Gastrocnemius medialis (tissue), 4 donors: ENCODE measurements at regions not wholly inside any gene's neighbourhood (a gene's known extent, or its start where the extent isn't known, plus 50 kb on each side); places are given as distances from the start of the nearest gene placed in this dataset.

Experiments
- ATAC-seq, 2 donors: fragments of 150-250 bp; one replicate each; pipeline ENCODE4 v1.9.1; 2016
- DNase-seq, 2 donors: peaks; one replicate each; pipeline ENCODE4 v3.0.0-alpha.2; 2019
- H3K27ac ChIP-seq, 4 donors: fragments of 200-600 bp; sonication (generic); 1 replicate in 1 of 4; 2 replicates in 3 of 4; pipeline ENCODE4 v1.5.1; 2016 to 2018; ENCODE audit warnings: mild to moderate bottlenecking in 2 of 4, moderate library complexity in 1 of 4
- H3K27me3 ChIP-seq, 3 donors: fragments of 200-600 bp; sonication (generic) in 2 of 3; 1 replicate in 1 of 3; 2 replicates in 2 of 3; pipeline versions ENCODE4 v1.5.1 to v1.6.0; 2016 to 2019; ENCODE audit warnings: mild to moderate bottlenecking in 1 of 3, moderate library complexity in 1 of 3
- H3K36me3 ChIP-seq, 2 donors: fragments of 200-600 bp; sonication (generic) in 1 of 2; one replicate each; pipeline ENCODE4 v1.5.1; 2017 to 2018
- H3K4me1 ChIP-seq, 2 donors: fragments of 200-600 bp; sonication (generic) in 1 of 2; one replicate each; pipeline ENCODE4 v1.5.1; 2016 to 2017; ENCODE audit warnings: mild to moderate bottlenecking in 2 of 2
- H3K4me3 ChIP-seq, 4 donors: fragments of 200-600 bp; sonication (generic) in 3 of 4; 1 replicate in 1 of 4; 2 replicates in 3 of 4; pipeline ENCODE4 v1.5.1; 2016 to 2019; ENCODE audit warnings: mild to moderate bottlenecking in 2 of 4
- H3K9me3 ChIP-seq, 3 donors: fragments of 200-600 bp; sonication (generic) in 2 of 3; 1 replicate in 1 of 3; 2 replicates in 2 of 3; pipeline ENCODE4 v1.5.1; 2016 to 2019
- POLR2A ChIP-seq, 2 donors: fragments of 450-650 bp; IDR thresholded peaks; one replicate each; pipeline ENCODE4 v1.6.1; 2017; ENCODE audit warnings: antibody characterized with exemption in 2 of 2, mild to moderate bottlenecking in 2 of 2, moderate library complexity in 2 of 2
- in situ Hi-C, 4 donors: fragments of 200-750 bp; cut with MboI; loops; one replicate each; pipeline versions ENCODE4 v1.15.0 to v1.8.0; 2017; ENCODE audit warnings: low sequenced_read_pairs in 4 of 4
- intact Hi-C: fragments of 100-400 bp; cut with DNase I; formaldehyde crosslinking; loops from one replicate; pipeline ENCODE4 v1.15.1; 2023; ENCODE audit warnings: low total_unique reads
- TF ChIP-seq, protein P1 (sequence below), 5 experiments: fragments of 450-650 bp in 3 of 5; fragments of 200-600 bp in 2 of 5; sonication (generic) in 2 of 5; IDR thresholded peaks in 4 of 5; conservative IDR thresholded peaks in 1 of 5; 1 replicate in 4 of 5; 2 replicates in 1 of 5; pipeline ENCODE4 v1.5.1; 2016 to 2019; ENCODE audit warnings: antibody characterized with exemption in 5 of 5, mild to moderate bottlenecking in 3 of 5, moderate library complexity in 3 of 5

DNA sequence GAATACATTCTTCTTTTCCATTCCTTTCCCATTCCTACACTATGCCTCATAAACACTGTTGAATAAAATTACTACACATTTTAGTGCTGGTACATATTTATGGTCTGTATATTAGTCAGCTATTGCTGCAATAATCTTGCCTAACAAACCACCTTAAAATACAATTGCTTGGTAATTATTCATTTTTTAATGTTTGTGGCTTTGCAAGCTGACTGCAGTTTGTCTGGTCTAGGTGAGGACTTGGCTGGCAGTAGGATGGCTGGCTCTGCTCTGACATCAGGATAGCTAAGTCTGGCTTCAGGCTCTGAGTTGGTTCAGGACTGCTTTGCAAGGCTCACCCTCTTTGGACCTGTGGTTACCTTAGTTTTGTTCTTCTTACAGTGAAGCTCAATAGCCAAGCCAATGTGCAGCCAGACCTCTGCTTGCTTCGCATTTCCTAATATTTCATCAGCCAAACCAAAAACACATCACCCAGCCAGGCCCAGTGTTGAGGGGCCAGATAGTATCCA, 913.4 kb upstream of the RAG2 start:
- H3K4me1 ChIP-seq, result no peaks in the 10 kb centered on the region
- TF ChIP-seq, protein P1, sequence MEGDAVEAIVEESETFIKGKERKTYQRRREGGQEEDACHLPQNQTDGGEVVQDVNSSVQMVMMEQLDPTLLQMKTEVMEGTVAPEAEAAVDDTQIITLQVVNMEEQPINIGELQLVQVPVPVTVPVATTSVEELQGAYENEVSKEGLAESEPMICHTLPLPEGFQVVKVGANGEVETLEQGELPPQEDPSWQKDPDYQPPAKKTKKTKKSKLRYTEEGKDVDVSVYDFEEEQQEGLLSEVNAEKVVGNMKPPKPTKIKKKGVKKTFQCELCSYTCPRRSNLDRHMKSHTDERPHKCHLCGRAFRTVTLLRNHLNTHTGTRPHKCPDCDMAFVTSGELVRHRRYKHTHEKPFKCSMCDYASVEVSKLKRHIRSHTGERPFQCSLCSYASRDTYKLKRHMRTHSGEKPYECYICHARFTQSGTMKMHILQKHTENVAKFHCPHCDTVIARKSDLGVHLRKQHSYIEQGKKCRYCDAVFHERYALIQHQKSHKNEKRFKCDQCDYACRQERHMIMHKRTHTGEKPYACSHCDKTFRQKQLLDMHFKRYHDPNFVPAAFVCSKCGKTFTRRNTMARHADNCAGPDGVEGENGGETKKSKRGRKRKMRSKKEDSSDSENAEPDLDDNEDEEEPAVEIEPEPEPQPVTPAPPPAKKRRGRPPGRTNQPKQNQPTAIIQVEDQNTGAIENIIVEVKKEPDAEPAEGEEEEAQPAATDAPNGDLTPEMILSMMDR (IDR thresholded peaks at IDR 0.05 in 4 of 5, conservative IDR thresholded peaks at IDR 0.05 in 1 of 5), result no peak
- TF ChIP-seq POLR2A (IDR thresholded peaks at IDR 0.05), result no peak
- H3K9me3 ChIP-seq, result no peaks in the 10 kb centered on the region
- H3K4me3 ChIP-seq, result no peak overlapping the region
- ATAC-seq (no peak), DNase-seq (no peak)
- no peaks in the 10 kb centered on the region for H3K27me3 ChIP-seq
- H3K36me3 ChIP-seq, result no peaks in the 10 kb centered on the region
- no peak overlapping the region for H3K27ac ChIP-seq
- in situ Hi-C loops, result no loop called here
- intact Hi-C loops, result no loop called here

DNA sequence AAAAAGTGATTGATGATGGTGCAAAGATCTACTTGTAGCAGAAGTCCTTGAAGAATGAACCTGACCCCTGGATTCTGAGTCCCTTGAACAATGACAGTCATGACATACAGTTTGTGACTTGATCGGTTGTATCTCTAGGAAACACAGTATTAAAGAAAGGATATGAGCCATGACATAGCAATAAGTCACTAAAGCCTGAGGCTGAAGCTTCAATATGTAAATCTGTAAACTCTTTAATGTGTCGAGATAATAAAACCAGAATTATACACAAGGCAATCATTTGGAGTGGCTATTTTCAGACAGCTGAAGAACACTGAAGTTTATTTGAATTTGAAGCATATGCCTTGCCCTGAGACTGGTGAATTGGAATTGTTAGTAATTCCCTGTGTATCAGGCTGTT, 911.5 kb upstream of the RAG2 start:
- no peak overlapping the region for H3K27ac ChIP-seq
- in situ Hi-C loops (no loop called here), intact Hi-C loops (no loop called here)

DNA sequence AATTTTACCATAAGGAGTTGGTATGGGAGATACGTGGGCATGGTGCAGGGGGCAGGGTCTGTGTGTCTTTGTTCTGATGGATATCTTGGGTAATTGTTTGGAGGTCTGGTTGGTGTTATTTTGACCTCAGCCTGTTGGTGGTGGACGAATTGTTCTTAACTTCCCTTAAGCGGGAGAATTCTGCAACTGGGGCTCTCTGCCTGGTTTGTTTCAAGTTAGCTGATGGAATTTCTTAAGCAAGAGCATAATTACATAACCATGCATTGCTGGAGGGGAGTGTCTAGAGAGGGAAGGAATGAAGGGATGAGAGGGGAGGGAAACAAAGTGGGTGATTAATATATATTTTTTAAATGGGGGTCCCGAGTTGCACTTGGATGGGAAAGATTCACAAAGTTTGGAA, 908.5 kb upstream of the RAG2 start:
- Histone ChIP-seq H3K27ac (no peak overlapping the region), H3K27me3 (no peaks in the 10 kb centered on the region), H3K36me3 (no peaks in the 10 kb centered on the region), H3K4me1 (no peaks in the 10 kb centered on the region), H3K9me3 (no peaks in the 10 kb centered on the region), H3K4me3 (no peak overlapping the region)
- no peak for DNase-seq
- in situ Hi-C loops (no loop called here), intact Hi-C loops (no loop called here)
- no peak for ATAC-seq
- TF ChIP-seq, protein P1 (IDR thresholded peaks at IDR 0.05 in 4 of 5, conservative IDR thresholded peaks at IDR 0.05 in 1 of 5), result no peak
- TF ChIP-seq POLR2A (IDR thresholded peaks at IDR 0.05), result no peak

More for the DNA sequence above, 911.5 kb upstream of the RAG2 start:
- Histone ChIP-seq H3K4me3 (no peak overlapping the region), H3K36me3 (no peaks in the 10 kb centered on the region), H3K9me3 (no peaks in the 10 kb centered on the region), H3K4me1 (no peaks in the 10 kb centered on the region), H3K27me3 (no peaks in the 10 kb centered on the region)
- no peak for DNase-seq
- TF ChIP-seq, protein P1 (IDR thresholded peaks at IDR 0.05 in 4 of 5, conservative IDR thresholded peaks at IDR 0.05 in 1 of 5), result no peak
- no peak for TF ChIP-seq POLR2A (IDR thresholded peaks at IDR 0.05)
- no peak for ATAC-seq

DNA sequence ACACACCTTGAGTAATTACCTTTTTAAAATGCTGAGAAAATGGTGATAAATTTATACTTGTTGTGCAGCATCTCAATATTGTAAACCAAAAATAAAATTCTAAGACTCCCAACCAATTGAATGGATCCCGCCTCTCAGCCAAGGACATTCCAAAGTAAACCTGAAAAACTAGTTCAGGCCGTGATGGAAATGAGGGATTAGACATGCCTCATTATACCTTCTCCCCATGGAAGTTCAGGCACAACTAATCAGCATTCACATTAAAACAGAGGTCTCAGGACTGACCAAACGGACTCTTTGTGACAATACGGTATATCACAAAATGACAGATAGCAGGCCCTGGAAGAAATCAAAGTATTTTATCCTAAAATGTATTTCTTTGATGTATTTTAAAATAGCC, 907.4 kb upstream of the RAG2 start:
- Histone ChIP-seq H3K36me3 (no peaks in the 10 kb centered on the region), H3K4me3 (no peak overlapping the region), H3K27ac (no peak overlapping the region), H3K27me3 (no peaks in the 10 kb centered on the region), H3K4me1 (no peaks in the 10 kb centered on the region), H3K9me3 (no peaks in the 10 kb centered on the region)
- in situ Hi-C loops, result no loop called here
- intact Hi-C loops, result no loop called here
- ATAC-seq (no peak), DNase-seq (no peak)
- TF ChIP-seq POLR2A (IDR thresholded peaks at IDR 0.05), result no peak
- TF ChIP-seq, protein P1 (IDR thresholded peaks at IDR 0.05 in 4 of 5, conservative IDR thresholded peaks at IDR 0.05 in 1 of 5), result no peak

DNA sequence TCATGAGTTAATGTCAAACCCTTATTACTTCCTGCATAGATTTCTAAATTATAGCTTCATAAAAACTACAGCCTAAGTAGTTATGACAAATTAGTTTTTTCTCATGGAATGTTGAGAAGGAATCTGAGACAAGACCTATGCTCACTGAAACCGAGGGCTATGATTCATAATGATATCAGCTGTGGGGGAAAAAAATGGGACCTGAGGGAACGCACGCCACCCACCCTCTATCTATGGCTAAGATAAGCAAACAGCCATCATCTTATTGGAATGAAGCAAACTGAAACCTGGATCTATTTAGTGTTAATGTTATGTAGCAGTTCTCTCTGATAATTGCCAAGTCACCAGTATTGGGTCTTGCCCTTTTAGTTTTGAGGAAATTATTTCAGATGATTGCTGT, 906.9 kb upstream of the RAG2 start:
- DNase-seq (no peak), ATAC-seq (no peak)
- TF ChIP-seq, protein P1 (IDR thresholded peaks at IDR 0.05 in 4 of 5, conservative IDR thresholded peaks at IDR 0.05 in 1 of 5), result no peak
- no peak for TF ChIP-seq POLR2A (IDR thresholded peaks at IDR 0.05)
- Histone ChIP-seq H3K27me3 (no peaks in the 10 kb centered on the region), H3K27ac (no peak overlapping the region), H3K4me1 (no peaks in the 10 kb centered on the region), H3K9me3 (no peaks in the 10 kb centered on the region), H3K36me3 (no peaks in the 10 kb centered on the region), H3K4me3 (no peak overlapping the region)
- in situ Hi-C loops, result no loop called here
- intact Hi-C loops, result no loop called here
